NCI-H2107 treated with DMSO at 0.1 percent for 48 hours (cell line): ENCODE measurements at regions not wholly inside any gene's neighbourhood (a gene's known extent, or its start where the extent isn't known, plus 50 kb on each side); places are given as distances from the start of the nearest gene placed in this dataset.
"Not testable (repeated sequence)": the region's sequence is repeated elsewhere in the genome, so short reads cannot be mapped to it uniquely, and the experiment has no call there.

Experiments
- DNase-seq: peaks from one replicate; lab custom pipeline; 2025; ENCODE audit not compliant: unreplicated experiment; lab: John Stamatoyannopoulos, UW

- DNase-seq: no peak
These were observed 50.8 kb upstream of the SEL1L start for GRCh38 chr14:81584495-81584894.

GRCh38 chr14:81589381-81590065, 55.9 kb upstream of the SEL1L start:
- no peak for DNase-seq

- no peak for DNase-seq
These were observed 57.6 kb upstream of the SEL1L start for GRCh38 chr14:81591266-81591665.

GRCh38 chr14:81594012-81594411, 60.4 kb upstream of the SEL1L start:
- DNase-seq: no peak

GRCh38 chr14:81605660-81606059, 72.0 kb upstream of the SEL1L start:
- no peak for DNase-seq

GRCh38 chr14:81613341-81614045, 79.8 kb upstream of the SEL1L start:
- DNase-seq: no peak

GRCh38 chr14:81614302-81614701, 80.6 kb upstream of the SEL1L start:
- DNase-seq: not testable (repeated sequence)

- no peak for DNase-seq
These were observed 85.0 kb upstream of the SEL1L start for GRCh38 chr14:81618695-81619094.

- no peak for DNase-seq
These were observed 86.2 kb upstream of the SEL1L start for GRCh38 chr14:81619816-81620215.

GRCh38 chr14:81623771-81624396, 90.2 kb upstream of the SEL1L start:
- not testable (repeated sequence) for DNase-seq

GRCh38 chr14:81625343-81625742, 91.7 kb upstream of the SEL1L start:
- peak; percentile 78 for DNase-seq

GRCh38 chr14:81632157-81632556, 98.5 kb upstream of the SEL1L start:
- no peak for DNase-seq

- no peak for DNase-seq
These were observed 99.8 kb upstream of the SEL1L start for GRCh38 chr14:81633496-81633895.

GRCh38 chr14:81637639-81638038, 104.0 kb upstream of the SEL1L start:
- no peak for DNase-seq

- DNase-seq: no peak
These were observed 105.1 kb upstream of the SEL1L start for GRCh38 chr14:81638656-81639280.

- no peak for DNase-seq
These were observed 120.0 kb upstream of the SEL1L start for GRCh38 chr14:81653626-81654025.

GRCh38 chr14:81655423-81656314, 122.0 kb upstream of the SEL1L start:
- no peak for DNase-seq

- DNase-seq: no peak
These were observed 123.2 kb upstream of the SEL1L start for GRCh38 chr14:81656811-81657210.

GRCh38 chr14:81662066-81662465, 128.4 kb upstream of the SEL1L start:
- DNase-seq: no peak

GRCh38 chr14:81662570-81663197, 129.0 kb upstream of the SEL1L start:
- DNase-seq: no peak
